Muscle of arm (tissue), 1 donor: ENCODE measurements at regions not wholly inside any gene's neighbourhood (a gene's known extent, or its start where the extent isn't known, plus 50 kb on each side); places are given as distances from the start of the nearest gene placed in this dataset.

Experiments used
- DNase-seq: peaks from one replicate; pipeline ENCODE4 v3.0.0-alpha.2; 2013

DNA sequence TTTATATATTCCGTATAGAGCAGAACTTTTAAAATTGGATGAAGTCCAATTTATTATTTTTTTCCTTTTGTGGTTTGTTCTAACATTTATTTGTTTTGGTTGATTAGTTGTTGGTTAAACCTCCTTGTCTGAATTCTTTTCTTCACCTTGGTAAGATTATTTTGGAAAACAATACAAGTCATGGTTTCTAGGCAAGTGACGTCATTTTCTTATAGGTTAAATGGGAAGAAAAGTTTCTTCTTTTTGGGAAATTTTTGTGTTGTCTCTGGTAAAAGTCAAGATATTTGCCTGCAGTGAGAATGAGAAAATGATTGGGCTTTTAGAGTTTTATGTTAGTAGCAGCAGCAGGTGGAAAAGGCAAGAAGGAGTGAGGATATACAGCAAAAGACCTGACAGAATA lies 197.9 kb downstream of the OTOR start:
- DNase-seq = no peak

GRCh38 chr20:16947479-16947878 lies 199.3 kb downstream of the OTOR start:
- no peak for DNase-seq

DNA sequence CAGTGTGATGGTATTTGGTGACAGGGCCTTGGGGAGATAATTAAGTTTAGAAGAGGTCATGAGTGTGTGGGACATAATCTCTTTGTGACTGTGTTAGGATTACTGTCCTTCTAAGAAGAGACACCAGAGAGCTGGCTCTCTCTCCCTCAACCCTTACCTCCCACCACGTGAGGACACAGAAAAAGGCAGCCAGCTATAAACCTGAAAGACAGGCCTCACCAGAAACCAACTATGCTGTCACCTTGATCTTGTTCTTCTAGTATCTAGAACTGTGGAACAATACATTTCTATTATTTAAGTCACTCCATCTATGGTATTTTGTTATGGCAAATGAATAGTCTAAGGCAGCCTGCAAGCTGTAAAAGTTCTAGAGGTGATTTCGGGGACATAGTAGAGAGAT lies 203.7 kb downstream of the OTOR start:
- DNase-seq = no peak

DNA sequence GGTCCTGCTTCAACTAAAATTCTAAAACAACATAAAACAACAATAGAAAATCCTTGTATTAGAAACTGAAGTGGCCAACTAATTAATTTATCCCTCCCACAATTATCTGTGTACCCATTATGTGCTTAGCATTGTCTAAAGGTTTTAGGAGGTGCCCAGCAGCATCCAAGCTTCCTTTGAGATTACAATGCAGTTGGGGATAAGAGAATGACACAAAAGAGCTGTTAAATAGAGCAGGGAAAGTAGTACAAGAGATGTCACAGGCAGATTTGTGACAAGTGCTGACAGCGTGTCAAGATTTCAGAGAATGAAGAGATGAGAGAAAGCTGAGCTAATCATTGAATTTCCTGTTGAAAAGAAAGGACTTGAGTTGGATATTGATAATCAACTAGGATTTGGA lies 204.8 kb downstream of the OTOR start:
- DNase-seq = no peak

GRCh38 chr20:16953858-16954257 lies 205.7 kb downstream of the OTOR start:
- DNase-seq = no peak

DNA sequence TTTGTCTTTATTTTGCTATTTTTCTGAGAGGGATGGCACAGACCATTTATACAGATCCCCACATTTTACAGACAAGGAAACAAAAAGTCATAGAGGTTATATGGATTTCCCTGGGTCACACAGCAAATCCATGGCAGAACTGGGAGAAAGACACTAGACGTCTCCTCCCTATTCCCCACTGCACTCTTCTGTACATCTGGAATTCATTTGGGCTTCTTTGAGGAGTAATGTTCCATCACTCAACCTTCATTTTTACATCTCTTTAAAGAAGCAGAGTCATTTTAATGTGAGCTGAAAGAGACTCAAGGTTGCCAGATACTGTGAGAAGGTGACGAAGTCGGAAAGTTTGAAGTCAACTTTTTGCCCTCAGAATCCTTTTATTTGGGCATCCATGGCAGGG lies 207.3 kb downstream of the OTOR start:
- DNase-seq = no peak

DNA sequence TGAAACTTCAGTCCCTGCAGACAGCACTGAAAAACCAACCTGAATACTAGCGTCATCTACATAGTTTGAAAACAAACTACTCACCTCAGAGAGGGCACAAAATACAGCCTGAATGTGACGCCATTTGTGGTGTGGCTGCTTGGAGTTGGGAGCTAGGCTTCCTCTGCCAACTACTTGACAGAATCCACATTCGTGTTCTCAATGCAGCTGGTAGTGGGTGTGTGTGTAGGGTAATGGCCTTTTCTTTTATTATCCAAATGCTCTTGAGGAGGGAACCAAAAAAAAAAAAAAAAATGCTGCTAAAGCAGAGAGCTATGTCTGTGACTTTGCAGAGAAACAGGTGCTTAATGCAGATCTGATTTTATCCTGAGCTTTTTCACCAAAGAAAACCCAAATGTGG lies 207.8 kb downstream of the OTOR start:
- no peak for DNase-seq

DNA sequence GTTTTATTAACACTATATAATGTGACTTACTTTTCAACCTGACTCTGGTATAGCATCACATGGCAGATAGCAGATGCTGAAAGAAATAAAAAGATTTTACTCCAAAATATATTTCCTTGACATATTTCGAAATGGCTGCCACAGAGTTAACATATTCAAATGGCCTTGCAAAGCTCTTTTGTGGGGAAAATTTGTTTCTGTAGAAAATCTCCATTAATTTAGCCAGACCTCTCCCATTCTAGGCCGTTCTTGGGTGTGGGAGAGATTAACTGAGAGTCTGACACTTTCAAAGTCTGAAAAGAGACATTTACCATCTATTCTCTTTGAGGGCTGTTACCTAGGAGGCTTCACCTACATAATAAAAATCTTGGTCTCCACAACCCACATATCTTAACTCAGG lies 217.2 kb downstream of the OTOR start:
- DNase-seq = no peak

GRCh38 chr20:16966276-16966880 lies 218.2 kb downstream of the OTOR start:
- DNase-seq = no peak

GRCh38 chr20:16968099-16968498 lies 219.9 kb downstream of the OTOR start:
- DNase-seq = no peak

DNA sequence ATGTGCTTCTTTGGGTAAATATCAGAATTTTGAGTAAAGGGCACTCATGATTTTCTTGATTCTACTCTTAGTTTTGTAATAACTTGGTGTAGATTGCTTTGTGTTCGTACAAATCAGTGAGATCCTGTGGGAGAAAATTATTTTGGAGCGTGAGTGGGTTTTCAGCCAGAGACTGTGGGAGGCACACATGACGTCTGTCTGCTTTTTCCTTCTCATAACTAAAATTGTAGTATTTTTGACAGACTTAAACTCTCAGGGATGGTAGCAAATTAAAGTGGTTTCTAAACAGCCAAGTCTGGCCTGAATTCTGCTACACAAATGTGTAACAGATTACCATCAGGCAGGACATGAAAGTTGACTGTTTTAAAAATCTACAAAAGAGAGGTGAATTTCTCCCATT lies 222.6 kb downstream of the OTOR start:
- no peak for DNase-seq

GRCh38 chr20:16974080-16974854 lies 226.1 kb downstream of the OTOR start:
- no peak for DNase-seq

- no peak for DNase-seq
These were observed 226.7 kb downstream of the OTOR start for GRCh38 chr20:16974855-16975162.

GRCh38 chr20:16975682-16976081 lies 227.5 kb downstream of the OTOR start:
- no peak for DNase-seq

DNA sequence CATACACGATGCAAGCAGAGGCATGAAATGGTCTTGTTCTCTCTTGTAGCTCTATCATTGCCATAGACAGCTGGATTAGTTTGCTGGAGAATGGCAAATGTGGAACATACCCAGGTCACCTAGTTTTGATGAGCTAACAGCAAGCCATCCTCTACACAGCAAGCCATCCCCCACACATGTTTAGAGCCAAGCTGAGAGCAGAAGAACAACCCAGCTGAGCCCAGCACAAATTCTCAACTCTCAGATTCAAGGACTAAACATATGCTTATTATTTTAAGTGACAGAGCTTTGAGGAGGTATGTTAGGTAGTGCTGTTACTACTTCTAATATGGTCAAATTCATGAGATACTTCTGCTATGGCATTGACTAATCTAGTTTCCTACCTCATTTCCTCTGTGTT lies 230.3 kb downstream of the OTOR start:
- no peak for DNase-seq

DNA sequence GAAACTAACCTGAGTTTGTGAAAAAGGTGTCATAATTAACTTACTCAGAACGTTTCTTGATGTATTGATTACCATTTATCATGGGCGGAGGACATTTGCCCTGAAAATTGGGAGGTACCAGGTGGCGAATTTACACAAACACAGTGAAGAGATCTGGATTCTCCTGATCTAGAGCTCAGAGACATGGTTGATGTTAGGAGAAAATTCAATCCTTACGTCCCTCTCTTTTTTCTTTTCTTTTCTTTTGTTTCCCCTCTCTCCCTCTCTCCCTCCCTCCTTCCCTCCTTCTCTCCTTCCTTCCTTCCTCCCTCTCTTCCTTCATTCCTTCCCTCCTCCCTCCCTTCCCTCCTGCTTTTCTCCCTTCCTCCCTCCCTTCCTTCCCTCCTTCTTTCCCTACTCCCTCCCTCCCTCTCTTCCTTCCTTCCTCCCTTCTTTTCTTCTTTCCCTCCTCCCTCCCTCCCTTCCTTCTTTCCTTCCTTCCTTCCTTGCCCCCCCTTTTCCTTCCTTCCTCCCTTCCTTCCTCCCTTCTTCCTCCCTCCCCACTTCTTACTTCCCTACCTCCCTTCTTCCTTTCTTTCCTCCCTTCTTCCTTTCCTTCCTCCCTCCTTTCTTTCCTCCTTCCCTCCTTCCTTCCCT lies 234.1 kb downstream of the OTOR start:
- DNase-seq = no peak

DNA sequence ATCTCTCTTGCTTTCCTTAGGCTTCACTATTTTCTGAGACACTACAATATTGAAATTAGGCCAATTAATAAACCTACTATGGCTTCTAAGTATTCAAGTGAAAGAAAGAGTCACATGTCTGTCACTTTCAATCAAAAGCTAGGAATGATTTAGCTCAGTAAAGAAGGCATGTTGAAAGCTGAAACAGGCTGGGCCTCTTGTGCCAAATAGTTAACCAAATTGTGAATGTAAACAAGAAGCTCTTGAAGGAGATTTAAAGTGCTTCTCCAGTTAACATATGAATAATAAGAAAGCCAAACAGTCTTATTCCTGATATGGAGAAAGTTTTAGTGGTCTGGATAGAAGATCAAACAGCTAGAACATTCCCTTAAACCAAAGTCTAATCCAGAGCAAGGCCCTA lies 236.3 kb downstream of the OTOR start:
- DNase-seq = no peak

DNA sequence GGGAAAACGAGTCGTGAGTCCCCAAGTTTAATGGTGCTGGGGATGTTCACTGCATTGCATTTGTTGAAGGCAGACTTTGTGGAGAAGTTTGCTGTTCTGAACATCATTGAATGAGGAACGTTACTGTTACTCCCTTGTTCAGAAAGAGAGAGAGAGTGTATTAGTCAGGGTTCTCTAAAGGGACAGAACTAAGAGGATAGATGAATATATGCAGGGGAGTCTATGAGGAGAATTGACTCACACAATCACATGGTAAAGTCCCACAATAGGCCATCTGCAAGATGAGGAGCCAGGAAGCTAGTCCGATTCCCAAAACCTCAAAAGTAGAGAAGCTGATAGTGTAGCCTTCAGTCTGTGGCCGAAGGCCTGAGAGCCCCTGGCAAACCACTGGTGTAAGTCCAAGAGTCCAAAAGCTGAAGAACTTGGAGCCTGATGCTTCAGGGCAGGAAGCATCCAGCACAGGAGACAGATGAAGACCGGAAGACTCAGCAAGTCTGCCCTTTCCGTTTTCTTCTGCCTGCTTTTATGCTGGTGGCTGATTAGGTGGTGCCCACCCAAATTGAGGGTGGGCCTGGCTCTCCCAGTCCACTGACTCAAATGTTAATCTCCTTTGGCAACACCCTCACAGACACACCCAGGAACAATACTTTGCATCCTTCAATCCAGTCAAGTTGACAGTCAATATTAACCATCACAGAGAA lies 223.5 kb upstream of the PCSK2 start:
- no peak for DNase-seq

DNA sequence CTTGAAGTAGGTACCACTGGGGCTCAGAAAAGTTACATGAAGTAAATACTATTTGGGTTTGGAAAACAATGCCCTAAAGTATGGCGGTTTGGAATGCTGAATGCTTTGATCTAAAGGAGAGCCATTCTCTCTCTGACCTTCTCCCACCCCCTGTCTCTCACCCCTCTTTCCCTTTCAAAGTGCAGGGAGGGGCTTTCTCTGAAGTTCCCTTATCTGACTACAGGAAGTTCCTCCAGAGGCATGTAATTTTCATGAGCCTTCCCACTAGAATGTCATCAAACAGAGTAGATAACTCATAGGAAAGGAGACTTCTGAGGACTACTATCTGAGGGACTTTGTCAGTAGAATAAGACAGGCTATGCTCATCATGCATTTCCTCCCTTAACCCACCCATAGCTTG lies 216.7 kb upstream of the PCSK2 start:
- DNase-seq = no peak

GRCh38 chr20:17012546-17013226 lies 214.2 kb upstream of the PCSK2 start:
- DNase-seq = no peak

DNA sequence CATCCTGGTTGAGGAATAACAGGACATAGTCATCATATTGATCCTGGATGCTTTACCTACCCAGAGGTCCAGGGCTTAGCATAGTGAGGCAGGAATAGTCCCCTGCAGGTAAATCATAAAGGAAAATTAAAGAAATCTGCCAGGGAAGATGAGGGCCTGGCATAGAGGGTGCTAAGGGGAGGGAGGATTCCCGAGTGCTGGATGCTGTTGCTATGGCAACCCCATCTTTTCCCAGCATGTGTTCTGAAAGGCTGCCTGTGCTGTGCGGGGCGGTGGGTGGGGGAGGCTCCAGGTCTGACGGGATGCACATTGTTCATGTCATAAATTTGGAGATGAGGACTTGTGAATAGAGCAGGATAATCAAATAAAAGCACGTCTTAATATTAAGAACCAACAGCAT lies 212.6 kb upstream of the PCSK2 start:
- DNase-seq = no peak

GRCh38 chr20:17014756-17015366 lies 212.0 kb upstream of the PCSK2 start:
- DNase-seq = no peak
